Omental fat pad (tissue), 3 donors: ENCODE measurements at regions not wholly inside any gene's neighbourhood (a gene's known extent, or its start where the extent isn't known, plus 50 kb on each side); places are given as distances from the start of the nearest gene placed in this dataset.
A peak's percentile ranks its signal among the peaks of the same experiment; 100 is the strongest.

Source experiments
- ATAC-seq: fragments of 150-250 bp; one replicate; pipeline ENCODE4 v1.9.1; 2016; ENCODE audit warnings: mild to moderate bottlenecking, moderate library complexity; ENCODE audit not compliant: low FRiP score
- DNase-seq: peaks from one replicate; pipeline ENCODE4 v3.0.0-alpha.2; 2019; ENCODE audit warnings: low spot score
- CTCF ChIP-seq, 3 donors: fragments of 450-650 bp; IDR thresholded peaks; one replicate each; pipeline ENCODE4 v1.5.1; 2016 to 2017; ENCODE audit warnings: antibody characterized with exemption in 3 of 3, mild to moderate bottlenecking in 3 of 3, moderate library complexity in 2 of 3

DNA sequence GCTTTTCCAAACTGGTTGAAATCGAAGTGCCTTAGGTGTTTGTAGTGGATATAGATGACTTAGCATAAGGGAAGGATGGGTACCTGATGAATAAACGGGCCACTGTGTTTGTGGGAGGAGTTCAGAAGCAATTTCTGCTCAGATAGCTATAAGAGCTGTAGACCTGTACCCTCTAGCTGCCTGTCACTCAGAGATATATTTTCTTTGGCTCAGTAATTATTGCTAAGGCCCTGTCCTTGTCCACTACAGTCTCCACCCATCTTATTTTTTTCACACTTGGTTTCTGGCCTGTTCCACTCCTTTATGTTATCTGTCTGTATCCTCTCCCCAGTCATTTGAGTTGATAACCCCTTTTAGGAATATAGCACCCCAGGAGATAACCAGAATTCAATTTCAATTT, 74.8 kb upstream of the RMST start:
- DNase-seq (no peak), ATAC-seq (no peak)

DNA sequence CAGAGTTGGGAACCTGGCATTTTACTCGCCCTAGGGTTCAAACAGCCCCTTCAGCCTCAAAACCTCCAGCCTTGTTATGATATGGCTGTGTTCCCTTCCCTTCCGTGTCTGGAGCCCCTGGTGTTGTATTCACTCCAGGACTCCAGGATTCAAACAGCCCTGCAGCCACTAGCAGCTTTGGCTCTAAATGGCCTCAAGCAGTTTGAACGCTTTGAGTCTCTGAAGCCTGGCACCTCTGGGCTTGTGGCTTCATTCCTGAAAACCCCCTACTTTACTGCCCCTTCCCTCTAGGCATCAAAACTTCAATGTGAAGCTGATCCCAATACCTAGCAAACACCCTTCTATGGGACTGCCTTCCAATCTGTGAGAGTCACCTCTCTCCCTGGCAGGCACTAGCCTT, 67.9 kb upstream of the RMST start:
- ATAC-seq (no peak), DNase-seq (no peak)
- TF ChIP-seq CTCF (IDR thresholded peaks at IDR 0.05): no peak

More for the DNA sequence above, 74.8 kb upstream of the RMST start:
- TF ChIP-seq CTCF (IDR thresholded peaks at IDR 0.05): no peak

DNA sequence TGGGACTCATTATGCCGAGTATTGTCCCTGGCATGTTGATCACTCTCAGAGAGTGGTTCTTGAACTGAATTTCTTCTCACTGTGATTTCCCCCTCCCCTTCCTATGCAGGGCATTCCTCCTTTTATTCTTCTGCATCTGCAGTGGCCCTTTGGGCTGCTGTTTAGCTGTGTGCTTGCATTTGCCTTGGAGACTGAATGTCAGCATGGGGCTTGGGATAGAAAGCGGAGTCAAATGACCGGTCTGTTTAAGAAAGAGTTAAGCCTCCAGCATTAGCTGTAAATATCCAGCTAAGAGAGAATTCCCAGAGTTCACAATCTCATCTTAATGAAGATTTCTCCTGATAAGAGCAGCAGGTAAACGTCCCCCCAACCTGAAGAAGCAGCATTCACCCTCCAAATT, 65.6 kb upstream of the RMST start:
- TF ChIP-seq CTCF (IDR thresholded peaks at IDR 0.05): no peak
- DNase-seq: no peak
- no peak for ATAC-seq

DNA sequence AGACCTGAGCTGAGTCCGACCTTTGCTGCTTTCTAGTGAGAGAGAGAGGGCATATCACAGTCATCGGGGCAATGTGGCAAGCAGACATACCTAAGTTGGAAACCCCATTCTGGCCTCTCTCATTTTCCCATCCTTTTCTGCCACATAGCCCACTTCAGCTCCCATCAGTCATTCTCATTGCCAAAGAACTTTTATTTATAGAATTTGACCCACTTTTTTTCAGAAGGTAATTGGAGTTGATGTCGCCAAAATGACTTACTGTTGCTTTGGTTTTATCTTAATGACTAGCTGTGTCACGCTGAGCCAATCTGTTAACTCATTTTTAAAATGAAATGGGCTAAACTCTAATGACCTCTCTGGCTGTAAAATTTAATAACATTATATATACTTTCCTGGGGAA, 63.9 kb upstream of the RMST start:
- TF ChIP-seq CTCF (IDR thresholded peaks at IDR 0.05): no peak
- ATAC-seq (no peak), DNase-seq (no peak)

- TF ChIP-seq CTCF (IDR thresholded peaks at IDR 0.05): no peak
- no peak for DNase-seq
- no peak for ATAC-seq
Observed at GRCh38 chr12:97404093-97404492, 58.5 kb upstream of the RMST start.

DNA sequence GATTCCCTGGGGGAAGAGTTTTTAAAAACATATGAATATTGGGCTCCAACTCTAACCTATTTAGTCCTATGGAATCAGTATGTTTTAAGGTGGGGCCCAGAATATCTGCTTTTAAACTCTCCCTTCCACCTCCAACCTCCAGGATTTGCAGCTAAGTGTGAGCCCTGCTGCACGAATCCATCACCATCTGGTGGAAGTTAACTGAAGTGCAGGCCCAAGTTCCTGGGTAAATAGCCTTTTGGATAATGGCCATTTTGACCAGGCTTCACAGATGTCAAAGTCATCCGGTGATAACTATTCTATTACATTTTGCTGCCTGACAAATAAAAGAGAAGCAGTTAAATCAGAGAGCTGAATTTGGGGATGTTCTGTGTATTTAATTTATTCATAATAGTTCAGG, 58.1 kb upstream of the RMST start:
- DNase-seq (no peak), ATAC-seq (no peak)
- peak in 1 of 3 donors; percentile 21 for TF ChIP-seq CTCF (IDR thresholded peaks at IDR 0.05)

- TF ChIP-seq CTCF (IDR thresholded peaks at IDR 0.05): no peak
- DNase-seq (no peak), ATAC-seq (no peak)
Observed at GRCh38 chr12:97408363-97408762, 54.2 kb upstream of the RMST start.
